Upper lobe of left lung (tissue), 6 donors: ENCODE measurements at regions not wholly inside any gene's neighbourhood (a gene's known extent, or its start where the extent isn't known, plus 50 kb on each side); places are given as distances from the start of the nearest gene placed in this dataset.

Experiments used
- ATAC-seq, 2 donors: fragments of 200-7000 bp; cut with Tn5 transposase; one replicate each; pipeline ENCODE4 v1.9.1; 2022; ENCODE audit warnings: mild to moderate bottlenecking in 2 of 2, moderate library complexity in 2 of 2; ENCODE audit not compliant: low FRiP score in 2 of 2
- DNase-seq, 2 donors: peaks; one replicate each; pipeline ENCODE4 v3.0.0-alpha.2; 2019 to 2020
- H3K27ac ChIP-seq, 4 donors: fragments of 200-600 bp; sonication (generic); one replicate each; pipeline ENCODE4 v1.5.1; 2016 to 2019
- H3K27me3 ChIP-seq, 4 donors: fragments of 200-600 bp; sonication (generic); one replicate each; pipeline ENCODE4 v1.5.1; 2017 to 2019
- H3K36me3 ChIP-seq, 4 donors: fragments of 200-600 bp; sonication (generic); one replicate each; pipeline ENCODE4 v1.5.1; 2016 to 2019
- H3K4me1 ChIP-seq, 4 donors: fragments of 200-600 bp; sonication (generic); one replicate each; pipeline ENCODE4 v1.5.1; 2018 to 2019
- H3K4me3 ChIP-seq, 4 donors: fragments of 200-600 bp; sonication (generic); one replicate each; pipeline ENCODE4 v1.5.1; 2017 to 2019; ENCODE audit warnings: mild to moderate bottlenecking in 2 of 4, moderate library complexity in 1 of 4
- H3K9me3 ChIP-seq, 4 donors: fragments of 200-600 bp; sonication (generic); one replicate each; pipeline ENCODE4 v1.5.1; 2018 to 2019
- EP300 ChIP-seq, 4 donors: sonication (generic); formaldehyde crosslinking; IDR thresholded peaks; one replicate each; pipeline ENCODE4 v1.5.1; 2017; ENCODE audit warnings: antibody characterized with exemption in 4 of 4, control low read depth in 2 of 4
- POLR2A ChIP-seq, 4 donors: fragments of 450-650 bp; IDR thresholded peaks; one replicate each; pipeline ENCODE4 v1.5.1; 2016 to 2017; ENCODE audit warnings: antibody characterized with exemption in 4 of 4, mild to moderate bottlenecking in 2 of 4
- POLR2AphosphoS5 ChIP-seq, 2 donors: sonication (generic); formaldehyde crosslinking; IDR thresholded peaks; one replicate each; pipeline ENCODE4 v1.5.1; 2017; ENCODE audit warnings: antibody characterized with exemption in 2 of 2
- WGBS, 2 donors: methylation state at CpG; one replicate each; pipeline ENCODE4 v1.1.5; 2017 to 2018; 5-methylcytosine and 5-hydroxymethylcytosine counted together
- TF ChIP-seq, protein P1 (sequence below), 6 experiments: fragments of 450-650 bp in 4 of 6; fragments of 200-600 bp in 2 of 6; sonication (generic) in 2 of 6; IDR thresholded peaks; one replicate each; pipeline ENCODE4 v1.5.1; 2016 to 2019; ENCODE audit warnings: antibody characterized with exemption in 6 of 6
- donor health status: DM: no; HTN: no; CAD: no; lungs with moderate emphysema.
- donor health status: DM: no; HTN: yes; CAD: no; lungs with severe emphysema.

DNA sequence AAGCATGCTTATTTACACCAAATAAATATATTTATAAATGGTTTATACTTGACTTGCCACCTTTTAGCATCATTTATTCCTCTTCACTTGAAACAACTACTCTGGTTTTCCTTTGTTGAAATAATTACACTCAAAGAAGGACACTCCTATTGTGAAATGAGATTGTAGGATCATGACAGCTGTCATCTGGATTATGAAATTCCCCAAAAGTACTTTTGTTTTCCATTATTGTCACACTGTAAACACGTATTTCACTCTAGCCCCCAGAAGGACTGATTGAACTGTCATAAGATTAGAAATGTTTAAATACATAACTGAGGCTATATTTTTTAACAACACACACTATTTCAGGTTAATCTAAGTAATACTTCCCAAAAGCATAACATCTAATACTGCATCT is 593.8 kb downstream of the LRRIQ3 start:
- Histone ChIP-seq H3K27ac (no peak overlapping the region), H3K36me3 (no peaks in the 10 kb centered on the region), H3K27me3 (no peaks in the 10 kb centered on the region), H3K9me3 (no peaks in the 10 kb centered on the region), H3K4me3 (no peak overlapping the region), H3K4me1 (no peaks in the 10 kb centered on the region)
- 47 to 50% methylated on average over 1 of the region's 1 CpG for WGBS, 2 donors
- no peak for DNase-seq
- no peak for ATAC-seq
- no peak for TF ChIP-seq POLR2A (IDR thresholded peaks at IDR 0.05)
- TF ChIP-seq, protein P1, sequence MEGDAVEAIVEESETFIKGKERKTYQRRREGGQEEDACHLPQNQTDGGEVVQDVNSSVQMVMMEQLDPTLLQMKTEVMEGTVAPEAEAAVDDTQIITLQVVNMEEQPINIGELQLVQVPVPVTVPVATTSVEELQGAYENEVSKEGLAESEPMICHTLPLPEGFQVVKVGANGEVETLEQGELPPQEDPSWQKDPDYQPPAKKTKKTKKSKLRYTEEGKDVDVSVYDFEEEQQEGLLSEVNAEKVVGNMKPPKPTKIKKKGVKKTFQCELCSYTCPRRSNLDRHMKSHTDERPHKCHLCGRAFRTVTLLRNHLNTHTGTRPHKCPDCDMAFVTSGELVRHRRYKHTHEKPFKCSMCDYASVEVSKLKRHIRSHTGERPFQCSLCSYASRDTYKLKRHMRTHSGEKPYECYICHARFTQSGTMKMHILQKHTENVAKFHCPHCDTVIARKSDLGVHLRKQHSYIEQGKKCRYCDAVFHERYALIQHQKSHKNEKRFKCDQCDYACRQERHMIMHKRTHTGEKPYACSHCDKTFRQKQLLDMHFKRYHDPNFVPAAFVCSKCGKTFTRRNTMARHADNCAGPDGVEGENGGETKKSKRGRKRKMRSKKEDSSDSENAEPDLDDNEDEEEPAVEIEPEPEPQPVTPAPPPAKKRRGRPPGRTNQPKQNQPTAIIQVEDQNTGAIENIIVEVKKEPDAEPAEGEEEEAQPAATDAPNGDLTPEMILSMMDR (IDR thresholded peaks at IDR 0.05) = no peak
- no peak for TF ChIP-seq POLR2AphosphoS5 (IDR thresholded peaks at IDR 0.05)
- TF ChIP-seq EP300 (IDR thresholded peaks at IDR 0.05) = no peak

DNA sequence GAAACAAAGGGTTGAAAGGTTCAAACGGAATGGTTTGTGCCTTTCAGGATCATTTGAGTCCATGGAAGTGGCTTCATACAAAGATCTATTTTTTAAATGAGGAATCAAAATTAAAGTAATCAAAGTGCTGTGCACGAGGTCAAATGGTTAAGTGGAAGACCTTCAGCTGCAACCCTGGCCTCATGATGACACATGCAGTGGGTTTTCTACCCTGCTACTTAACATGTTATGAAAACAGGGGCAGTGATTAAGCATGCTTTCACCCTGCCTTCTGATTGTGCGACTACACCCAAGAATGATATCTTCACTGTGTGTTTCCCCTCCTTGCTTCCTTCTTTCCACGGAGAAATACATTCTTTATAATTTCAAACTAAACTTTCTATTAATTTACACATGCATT is 604.2 kb downstream of the LRRIQ3 start:
- peak in 1 of 2 donors; percentile 39 for ATAC-seq
- peak overlapping the region in 1 of 4 donors; percentile 8 for H3K4me3 ChIP-seq

DNA sequence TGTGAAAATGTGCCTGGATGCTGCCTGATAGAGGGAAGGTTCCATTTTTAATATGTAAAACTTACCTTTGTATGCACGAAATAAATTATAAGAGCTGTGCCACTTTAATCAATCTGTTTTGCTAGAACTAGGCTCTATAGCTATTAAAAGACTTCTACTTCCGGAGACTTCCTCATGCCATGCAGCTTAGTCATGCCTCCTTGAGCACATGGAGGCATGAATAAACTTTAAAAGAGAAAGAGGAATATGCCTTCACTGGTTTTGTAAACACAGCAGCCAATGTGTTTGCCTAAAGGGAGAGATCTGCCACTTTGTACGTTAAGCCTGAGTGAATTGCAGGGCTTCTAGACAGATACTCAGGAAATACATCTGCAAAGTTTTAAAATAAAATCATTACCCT is 604.6 kb downstream of the LRRIQ3 start:
- DNase-seq (peak in 1 of 2 donors; percentile 78), ATAC-seq (peak; percentile 77 to 90)
- peak overlapping the region in 1 of 4 donors; percentile 8 for H3K4me3 ChIP-seq

More for the DNA sequence above, 604.2 kb downstream of the LRRIQ3 start:
- Histone ChIP-seq H3K36me3 (no peaks in the 10 kb centered on the region), H3K9me3 (no peaks in the 10 kb centered on the region), H3K27me3 (no peaks in the 10 kb centered on the region), H3K4me1 (peaks cover 0 to 9% (median 3%) of the 10 kb centered on the region in 4 donors), H3K27ac (peak overlapping the region; percentile 16 to 59 (median 40))
- TF ChIP-seq POLR2AphosphoS5 (IDR thresholded peaks at IDR 0.05) (no peak), POLR2A (IDR thresholded peaks at IDR 0.05) (no peak), EP300 (IDR thresholded peaks at IDR 0.05) (no peak)
- TF ChIP-seq, protein P1 (IDR thresholded peaks at IDR 0.05) = no peak
- DNase-seq = no peak
- WGBS, 2 donors = 12 to 23% methylated on average over 4 of the region's 4 CpGs

DNA sequence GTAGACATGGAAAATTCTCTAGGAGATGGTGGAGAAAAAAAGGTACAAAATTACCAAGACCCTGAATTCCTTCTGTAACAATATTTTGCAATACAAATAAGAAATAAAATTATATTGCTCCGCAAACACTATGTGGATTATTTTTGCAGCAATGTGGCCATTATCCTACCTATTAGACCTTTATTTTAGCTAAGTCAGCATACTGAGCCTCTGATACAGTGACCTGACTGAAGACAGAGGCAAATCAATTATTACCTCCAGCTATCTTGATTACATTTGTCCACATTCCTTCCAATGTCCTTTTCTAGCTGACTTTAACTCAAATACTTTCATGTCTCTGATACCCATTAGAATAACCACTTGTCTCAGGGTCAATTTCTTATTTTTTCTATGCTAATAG is 610.9 kb downstream of the LRRIQ3 start:
- 94 to 96% methylated on average over 1 of the region's 1 CpG for WGBS, 2 donors
- Histone ChIP-seq H3K27me3 (no peaks in the 10 kb centered on the region), H3K27ac (no peak overlapping the region), H3K4me1 (no peaks in the 10 kb centered on the region), H3K4me3 (no peak overlapping the region), H3K36me3 (no peaks in the 10 kb centered on the region), H3K9me3 (no peaks in the 10 kb centered on the region)
- TF ChIP-seq, protein P1 (IDR thresholded peaks at IDR 0.05) = no peak
- no peak for TF ChIP-seq EP300 (IDR thresholded peaks at IDR 0.05)
- TF ChIP-seq POLR2AphosphoS5 (IDR thresholded peaks at IDR 0.05) = no peak
- no peak for TF ChIP-seq POLR2A (IDR thresholded peaks at IDR 0.05)
- DNase-seq (no peak), ATAC-seq (no peak)

More for the DNA sequence above, 604.6 kb downstream of the LRRIQ3 start:
- Histone ChIP-seq H3K4me1 (peaks cover 0 to 9% (median 3%) of the 10 kb centered on the region in 4 donors), H3K9me3 (no peaks in the 10 kb centered on the region), H3K36me3 (no peaks in the 10 kb centered on the region), H3K27me3 (no peaks in the 10 kb centered on the region), H3K27ac (peak overlapping the region; percentile 16 to 59 (median 42))
- WGBS, 2 donors = 7% methylated on average over 3 of the region's 3 CpGs
- TF ChIP-seq POLR2A (IDR thresholded peaks at IDR 0.05) (no peak), EP300 (IDR thresholded peaks at IDR 0.05) (no peak), POLR2AphosphoS5 (IDR thresholded peaks at IDR 0.05) (no peak)
- TF ChIP-seq, protein P1 (IDR thresholded peaks at IDR 0.05) = no peak

DNA sequence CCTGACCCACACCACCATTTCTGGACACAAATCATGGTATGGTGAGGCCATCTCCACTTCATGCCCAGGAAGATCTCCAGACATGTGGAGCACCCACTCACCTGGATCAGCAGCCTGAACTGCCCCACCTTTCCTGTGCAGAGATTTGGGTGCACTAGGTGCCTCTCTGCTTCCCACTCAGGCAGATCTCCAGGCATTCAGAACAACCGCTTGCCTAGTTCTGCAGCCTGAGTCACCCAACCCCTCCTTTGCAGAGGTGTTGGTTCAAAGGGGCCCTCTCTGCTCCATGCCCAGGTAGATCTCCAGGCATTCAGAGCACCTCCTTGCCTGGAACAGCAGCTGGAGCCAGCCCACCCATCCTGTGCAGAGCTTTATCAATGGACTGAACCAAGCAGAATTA is 620.8 kb downstream of the LRRIQ3 start:
- H3K27ac ChIP-seq = no peak overlapping the region
- WGBS, 2 donors = 89 to 100% methylated on average over 1 of the region's 1 CpG
- ATAC-seq = no peak

More for the DNA sequence above, 620.8 kb downstream of the LRRIQ3 start:
- TF ChIP-seq, protein P1 (IDR thresholded peaks at IDR 0.05) = no peak
- no peak for TF ChIP-seq POLR2A (IDR thresholded peaks at IDR 0.05)
- no peak for TF ChIP-seq EP300 (IDR thresholded peaks at IDR 0.05)
- no peak for TF ChIP-seq POLR2AphosphoS5 (IDR thresholded peaks at IDR 0.05)
- Histone ChIP-seq H3K4me3 (no peak overlapping the region), H3K27me3 (no peaks in the 10 kb centered on the region), H3K36me3 (no peaks in the 10 kb centered on the region), H3K9me3 (no peaks in the 10 kb centered on the region), H3K4me1 (no peaks in the 10 kb centered on the region)
- no peak for DNase-seq
